WTC11 (cell line): ENCODE measurements at regions not wholly inside any gene's neighbourhood (a gene's known extent, or its start where the extent isn't known, plus 50 kb on each side); places are given as distances from the start of the nearest gene placed in this dataset.

ENCODE experiments used
- JUN ChIP-seq: sonication (generic); formaldehyde crosslinking; IDR thresholded peaks from 2 replicates; pipeline ENCODE4 v1.8.0; 2023; ENCODE audit warnings: mild to moderate bottlenecking, missing genetic modification reagents
- ZNF232 ChIP-seq: sonication (generic); formaldehyde crosslinking; IDR thresholded peaks from 2 replicates; pipeline ENCODE4 v1.8.0; 2022; ENCODE audit warnings: mild to moderate bottlenecking, missing genetic modification reagents
- TF ChIP-seq, protein P1 (sequence below): sonication (generic); formaldehyde crosslinking; IDR thresholded peaks from 2 replicates; pipeline ENCODE4 v1.8.0; 2022; ENCODE audit warnings: mild to moderate bottlenecking, missing genetic modification reagents

DNA sequence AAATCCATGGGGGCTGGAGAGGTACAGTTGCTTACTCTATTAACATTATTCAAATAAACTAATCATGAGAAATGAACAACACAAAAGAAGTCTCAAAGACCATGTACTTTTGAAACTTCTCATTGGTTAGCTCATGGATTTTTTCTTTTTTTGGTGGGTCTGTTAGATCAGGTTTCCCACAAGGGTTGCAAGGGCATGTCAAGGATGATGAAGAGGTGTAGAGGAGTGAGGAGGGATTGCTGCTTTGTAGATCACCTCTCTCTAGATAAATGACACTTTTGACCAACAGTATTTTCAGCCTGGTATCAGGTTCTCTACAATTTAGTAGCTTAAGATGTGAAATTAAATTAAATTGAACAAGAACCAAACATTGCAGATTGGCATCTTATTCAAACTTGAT, 417.9 kb upstream of the AGA start:
- TF ChIP-seq, protein P1, sequence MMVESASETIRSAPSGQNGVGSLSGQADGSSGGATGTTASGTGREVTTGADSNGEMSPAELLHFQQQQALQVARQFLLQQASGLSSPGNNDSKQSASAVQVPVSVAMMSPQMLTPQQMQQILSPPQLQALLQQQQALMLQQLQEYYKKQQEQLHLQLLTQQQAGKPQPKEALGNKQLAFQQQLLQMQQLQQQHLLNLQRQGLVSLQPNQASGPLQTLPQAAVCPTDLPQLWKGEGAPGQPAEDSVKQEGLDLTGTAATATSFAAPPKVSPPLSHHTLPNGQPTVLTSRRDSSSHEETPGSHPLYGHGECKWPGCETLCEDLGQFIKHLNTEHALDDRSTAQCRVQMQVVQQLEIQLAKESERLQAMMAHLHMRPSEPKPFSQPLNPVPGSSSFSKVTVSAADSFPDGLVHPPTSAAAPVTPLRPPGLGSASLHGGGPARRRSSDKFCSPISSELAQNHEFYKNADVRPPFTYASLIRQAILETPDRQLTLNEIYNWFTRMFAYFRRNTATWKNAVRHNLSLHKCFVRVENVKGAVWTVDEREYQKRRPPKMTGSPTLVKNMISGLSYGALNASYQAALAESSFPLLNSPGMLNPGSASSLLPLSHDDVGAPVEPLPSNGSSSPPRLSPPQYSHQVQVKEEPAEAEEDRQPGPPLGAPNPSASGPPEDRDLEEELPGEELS (CRISPR knock-in tag), result no peak
- TF ChIP-seq ZNF232 (CRISPR knock-in tag) (no peak), JUN (CRISPR knock-in tag) (no peak)
